SH-SY5Y (cell line): ENCODE measurements at regions not wholly inside any gene's neighbourhood (a gene's known extent, or its start where the extent isn't known, plus 50 kb on each side); places are given as distances from the start of the nearest gene placed in this dataset.

Experiments
- GATA2 ChIP-seq: IDR thresholded peaks from 2 replicates; pipeline ENCODE4 v1.6.1; 2011; ENCODE audit warnings: mild to moderate bottlenecking, low read depth, low read length
- GATA3 ChIP-seq: IDR thresholded peaks from 2 replicates; pipeline ENCODE4 v1.6.1; 2011; ENCODE audit warnings: low read depth, mild to moderate bottlenecking, low read length, moderate library complexity

GRCh38 chr21:28174006-28174405, 818.7 kb downstream of the LTN1 start:
- TF ChIP-seq GATA2 (no peak), GATA3 (no peak)
